H1 (cell line): ENCODE measurements at regions not wholly inside any gene's neighbourhood (a gene's known extent, or its start where the extent isn't known, plus 50 kb on each side); places are given as distances from the start of the nearest gene placed in this dataset.

ENCODE experiments used
- CTCF ChIA-PET: fragments of 300-600 bp; sonication (Branson Sonifier 250); formaldehyde crosslinking; loops from one replicate; lab custom pipeline; 2021; ENCODE audit not compliant: partially characterized antibody; lab: Charles Lee
- POLR2A ChIA-PET: fragments of 300-600 bp; sonication (Branson Sonifier 250); formaldehyde crosslinking; loops from one replicate; lab custom pipeline; 2021; ENCODE audit warnings: inconsistent platforms; ENCODE audit not compliant: partially characterized antibody; lab: Charles Lee
- DNase-seq, 2 experiments: peaks; one replicate each; pipeline versions ENCODE4 v3.0.0 to v3.0.0-alpha.2; 2010 to 2022; ENCODE audit warnings: low spot score in 2 of 2, low read depth in 1 of 2, mixed read lengths in 1 of 2
- FAIRE-seq: peaks from 2 replicates; lab custom pipeline; 2011; peaks lifted over from hg19 to GRCh38; lab: Jason Lieb, UNC
- H2AFZ ChIP-seq: 2 replicates; pipeline ENCODE4 v1.8.1; 2012; ENCODE audit warnings: low read length, inconsistent platforms
- H2AK5ac ChIP-seq: 2 replicates; pipeline ENCODE4 v1.6.1; 2013; ENCODE audit warnings: low read depth, low read length
- H2BK120ac ChIP-seq: replicated peaks from 2 replicates; pipeline ENCODE3; 2013; ENCODE audit warnings: low read depth, low read length, inconsistent platforms
- H2BK12ac ChIP-seq: 2 replicates; pipeline ENCODE4 v1.6.1; 2013; ENCODE audit warnings: low read depth, low read length
- H2BK15ac ChIP-seq: 2 replicates; pipeline ENCODE4 v1.6.1; 2013; ENCODE audit warnings: low read length
- H2BK20ac ChIP-seq: 2 replicates; pipeline ENCODE4 v1.6.1; 2013; ENCODE audit warnings: low read length
- H2BK5ac ChIP-seq: 2 replicates; pipeline ENCODE4 v1.6.1; 2013; ENCODE audit warnings: low read depth, low read length
- H3K14ac ChIP-seq: 2 replicates; pipeline ENCODE4 v1.6.1; 2013; ENCODE audit warnings: inconsistent platforms; ENCODE audit not compliant: insufficient read length
- H3K18ac ChIP-seq: 2 replicates; pipeline ENCODE4 v1.6.1; 2013; ENCODE audit warnings: low read length; ENCODE audit errors: extremely low read depth
- H3K23ac ChIP-seq: 2 replicates; pipeline ENCODE4 v1.6.1; 2013; ENCODE audit warnings: inconsistent platforms; ENCODE audit not compliant: insufficient read length
- H3K23me2 ChIP-seq: 2 replicates; pipeline ENCODE4 v1.6.1; 2013; ENCODE audit warnings: low read depth, low read length
- H3K27ac ChIP-seq: 2 replicates; pipeline ENCODE4 v1.6.1; 2011; ENCODE audit warnings: low read depth, low read length, inconsistent platforms
- H3K27me3 ChIP-seq, 4 experiments: replicated peaks in 1 of 4; 1 replicate in 1 of 4; 2 replicates in 3 of 4; pipeline versions ENCODE4 v1.6.1 to v1.8.1; 2011 to 2013; ENCODE audit warnings: low read length in 3 of 4, mild to moderate bottlenecking in 3 of 4, inconsistent platforms in 2 of 4, mixed read lengths in 2 of 4, moderate library complexity in 1 of 4; ENCODE audit not compliant: control insufficient read depth in 3 of 4, insufficient read depth in 3 of 4; ENCODE audit errors: extremely low read depth in 1 of 4
- H3K36me3 ChIP-seq, 4 experiments: 2 replicates each; pipeline versions ENCODE4 v1.6.1 to v1.8.1; 2011 to 2013; ENCODE audit warnings: mild to moderate bottlenecking in 4 of 4, low read length in 3 of 4, moderate library complexity in 2 of 4, control low read depth in 1 of 4, inconsistent platforms in 1 of 4; ENCODE audit not compliant: insufficient read depth in 4 of 4, control insufficient read depth in 2 of 4
- H3K4ac ChIP-seq: replicated peaks from 2 replicates; pipeline ENCODE3; 2013; ENCODE audit warnings: low read length, low read depth, mixed read lengths, inconsistent platforms; ENCODE audit not compliant: insufficient read length
- H3K4me1 ChIP-seq, 4 experiments: replicated peaks in 1 of 4; 1 replicate in 1 of 4; 2 replicates in 3 of 4; pipeline versions ENCODE4 v1.6.1 to v1.8.1; 2011 to 2013; ENCODE audit warnings: low read length in 3 of 4, inconsistent platforms in 2 of 4, mixed read lengths in 1 of 4; ENCODE audit not compliant: insufficient read depth in 4 of 4, control insufficient read depth in 3 of 4
- H3K4me2 ChIP-seq, 2 experiments: 2 replicates each; pipeline versions ENCODE4 v1.6.1 to v1.8.1; 2011 to 2013; ENCODE audit warnings: low read depth in 2 of 2, low read length in 2 of 2, control low read depth in 1 of 2, inconsistent platforms in 1 of 2, mild to moderate bottlenecking in 1 of 2; ENCODE audit not compliant: insufficient read depth in 1 of 2
- H3K4me3 ChIP-seq, 4 experiments: fragments of 200-600, 300-600 bp in 1 of 4; sonication (generic), shearing (Covaris generic), sonication (Bioruptor Twin) in 1 of 4; 2 replicates each; pipeline versions ENCODE4 v1.5.1 to v1.8.1; 2011 to 2016; ENCODE audit warnings: low read length in 4 of 4, low read depth in 3 of 4, control low read depth in 2 of 4, inconsistent platforms in 2 of 4, mild to moderate bottlenecking in 2 of 4, mixed read lengths in 1 of 4, moderate library complexity in 1 of 4; ENCODE audit not compliant: insufficient read depth in 2 of 4; ENCODE audit errors: extremely low read depth in 1 of 4
- H3K56ac ChIP-seq: replicated peaks from 2 replicates; pipeline ENCODE3; 2013; ENCODE audit warnings: low read depth, mild to moderate bottlenecking, mixed read lengths, low read length, inconsistent platforms; ENCODE audit not compliant: insufficient read length
- H3K79me1 ChIP-seq: 2 replicates; pipeline ENCODE4 v1.6.1; 2013; ENCODE audit warnings: low read depth, low read length, control low read depth
- H3K79me2 ChIP-seq, 2 experiments: 2 replicates each; pipeline versions ENCODE4 v1.6.1 to v1.8.1; 2012 to 2013; ENCODE audit warnings: low read length in 2 of 2, mild to moderate bottlenecking in 2 of 2, inconsistent platforms in 1 of 2; ENCODE audit not compliant: insufficient read depth in 2 of 2, control insufficient read depth in 1 of 2
- H3K9ac ChIP-seq, 4 experiments: replicated peaks in 1 of 4; 1 replicate in 1 of 4; 2 replicates in 3 of 4; pipeline versions ENCODE4 v1.6.1 to v1.8.1; 2011 to 2013; ENCODE audit warnings: low read depth in 3 of 4, low read length in 3 of 4, control low read depth in 2 of 4, mild to moderate bottlenecking in 2 of 4, moderate library complexity in 2 of 4, inconsistent platforms in 1 of 4; ENCODE audit errors: extremely low read depth in 1 of 4
- H3K9me3 ChIP-seq, 2 experiments: 2 replicates each; pipeline versions ENCODE4 v1.6.1 to v1.8.1; 2012 to 2013; ENCODE audit warnings: mild to moderate bottlenecking in 2 of 2, moderate library complexity in 2 of 2, control low read depth in 1 of 2, inconsistent platforms in 1 of 2, low read depth in 1 of 2, low read length in 1 of 2, mixed read lengths in 1 of 2; ENCODE audit not compliant: insufficient read depth in 2 of 2
- H4K20me1 ChIP-seq, 2 experiments: replicated peaks in 1 of 2; 2 replicates each; pipeline versions ENCODE3 to v1.8.1; 2011 to 2013; ENCODE audit warnings: inconsistent platforms in 2 of 2, low read length in 2 of 2, mild to moderate bottlenecking in 1 of 2; ENCODE audit not compliant: insufficient read depth in 2 of 2, control insufficient read depth in 1 of 2
- H4K5ac ChIP-seq: 2 replicates; pipeline ENCODE4 v1.6.1; 2013; ENCODE audit warnings: low read length, low read depth, mixed read lengths, inconsistent platforms; ENCODE audit not compliant: insufficient read length
- H4K8ac ChIP-seq: 2 replicates; pipeline ENCODE4 v1.8.0; 2013; ENCODE audit warnings: mild to moderate bottlenecking, moderate library complexity, low read length, inconsistent platforms; ENCODE audit not compliant: insufficient read depth; ENCODE audit errors: extremely low read depth
- H4K91ac ChIP-seq: replicated peaks from 2 replicates; pipeline ENCODE3; 2013; ENCODE audit warnings: low read length, mixed read lengths, inconsistent platforms; ENCODE audit not compliant: insufficient read length
- SAP30 ChIP-seq: fragments of 300-600 bp; sonication (generic); IDR thresholded peaks from 2 replicates; pipeline ENCODE4 v1.7.1; 2012; ENCODE audit warnings: low read length, moderate library complexity, mild to moderate bottlenecking, inconsistent platforms; ENCODE audit not compliant: insufficient read depth, insufficient replicate concordance
- WGBS, 2 experiments: shearing (Covaris generic) in 1 of 2; methylation state at CpG; one replicate each; pipeline versions ENCODE4 v1.1.6 to v1.1.7; 2013 to 2015; ENCODE audit warnings: low lambda C conversion rate in 2 of 2, mixed read lengths in 2 of 2, inconsistent platforms in 1 of 2, low coverage in 1 of 2, missing lambda C conversion rate in 1 of 2; ENCODE audit not compliant: insufficient replicate concordance in 2 of 2, insufficient coverage in 1 of 2, insufficient read length in 1 of 2; ENCODE audit errors: extremely low coverage in 1 of 2, missing lambda C conversion rate in 1 of 2; 5-methylcytosine and 5-hydroxymethylcytosine counted together

- Histone ChIP-seq H3K23me2 (no peaks in the 10 kb centered on the region), H4K8ac (no peak overlapping the region), H3K4me2 (no peak overlapping the region), H2BK20ac (no peak overlapping the region), H3K4me3 (no peak overlapping the region), H2BK12ac (no peak overlapping the region), H3K79me2 (no peaks in the 10 kb centered on the region), H3K79me1 (no peaks in the 10 kb centered on the region), H3K4ac (no peak overlapping the region), H3K9ac (no peak overlapping the region), H3K9me3 (no peaks in the 10 kb centered on the region), H3K23ac (no peak overlapping the region), H2BK120ac (no peak overlapping the region), H3K14ac (no peak overlapping the region), H3K27ac (no peak overlapping the region), H2AK5ac (no peak overlapping the region), H3K36me3 (no peaks in the 10 kb centered on the region)
- CTCF ChIA-PET, result interaction anchor here (0.6 to 2.9 kb wide), 4 partner anchors 12 to 1877 kb away, joined by 3 to 15 read pairs (median 3); no protein-coding TSS in a partner anchor
- FAIRE-seq, result no peak
- WGBS, 2 experiments, result 92% methylated on average over 7 of the region's 7 CpGs; no CpG with 5 or more reads in 1 of the 2 experiments
- no peak for TF ChIP-seq SAP30
- TF ChIP-seq, all 59 proteins: peak for 0
- Histone ChIP-seq H2BK15ac (no peak overlapping the region), H3K27me3 (no peaks in the 10 kb centered on the region), H3K18ac (no peak overlapping the region), H3K56ac (no peak overlapping the region), H2BK5ac (no peak overlapping the region), H2AFZ (no peak overlapping the region), H4K91ac (no peak overlapping the region), H3K4me1 (no peaks in the 10 kb centered on the region), H4K20me1 (no peaks in the 10 kb centered on the region), H4K5ac (no peak overlapping the region)
- POLR2A ChIA-PET, result no interaction called here
- no peak for DNase-seq
Observed at GRCh38 chr10:125473143-125473793, 209.7 kb downstream of the TEX36 start.
